Hippocampal formation (tissue), 2 donors: ENCODE measurements at regions not wholly inside any gene's neighbourhood (a gene's known extent, or its start where the extent isn't known, plus 50 kb on each side); places are given as distances from the start of the nearest gene placed in this dataset.

Experiments used
- DNase-seq, 2 donors: peaks; one replicate each; lab custom pipeline; 2025; lab: John Stamatoyannopoulos, UW

DNA sequence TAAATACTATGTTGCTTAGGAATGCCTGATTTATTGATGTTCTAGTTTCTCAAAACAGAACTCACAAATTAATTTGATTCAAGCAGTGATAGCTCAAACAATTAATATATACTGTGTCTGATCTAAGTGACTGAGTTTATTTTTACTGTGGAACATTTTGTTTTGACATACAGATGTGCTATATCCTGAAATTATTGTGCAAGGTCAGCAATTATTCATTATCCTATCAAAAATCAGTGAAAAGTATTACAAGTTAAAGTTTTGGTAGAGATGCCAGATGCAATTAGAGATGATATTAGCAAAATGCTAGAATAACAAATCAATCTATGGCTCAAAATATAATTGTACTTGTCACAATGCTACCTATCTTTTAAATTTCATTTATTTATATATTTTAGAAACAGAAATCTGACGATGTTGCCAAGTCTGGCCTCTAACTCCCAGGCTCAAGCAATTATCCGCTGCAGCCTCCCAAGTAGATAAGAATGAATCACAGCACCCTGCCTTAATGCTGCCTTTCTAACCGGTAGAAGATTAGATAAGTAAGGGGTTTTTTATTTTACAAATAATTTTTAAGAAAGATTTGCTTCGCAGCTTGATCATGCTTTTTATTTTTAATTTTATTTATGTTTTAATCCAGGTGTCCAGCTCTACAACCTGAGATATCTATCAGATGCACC, 825.5 kb upstream of the NDST4 start:
- no peak for DNase-seq

DNA sequence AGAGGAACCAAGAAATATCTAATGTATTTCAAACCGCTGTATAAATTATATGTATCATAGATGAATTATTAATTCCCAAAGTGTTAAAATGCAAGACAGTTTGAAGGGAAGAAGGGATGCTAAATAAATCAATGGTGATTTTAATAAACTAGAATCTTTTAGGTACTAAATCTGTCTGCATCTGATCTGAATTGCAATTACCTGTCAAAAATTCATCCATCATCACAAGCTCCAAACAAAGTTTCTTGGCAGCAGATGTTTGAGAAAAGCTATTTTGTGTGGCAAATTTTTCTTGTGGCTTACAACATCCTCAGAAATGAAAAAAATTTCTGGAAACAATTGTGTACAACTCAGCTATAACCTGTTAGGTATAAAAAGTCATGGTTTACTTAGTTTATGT, 816.0 kb upstream of the NDST4 start:
- no peak for DNase-seq

DNA sequence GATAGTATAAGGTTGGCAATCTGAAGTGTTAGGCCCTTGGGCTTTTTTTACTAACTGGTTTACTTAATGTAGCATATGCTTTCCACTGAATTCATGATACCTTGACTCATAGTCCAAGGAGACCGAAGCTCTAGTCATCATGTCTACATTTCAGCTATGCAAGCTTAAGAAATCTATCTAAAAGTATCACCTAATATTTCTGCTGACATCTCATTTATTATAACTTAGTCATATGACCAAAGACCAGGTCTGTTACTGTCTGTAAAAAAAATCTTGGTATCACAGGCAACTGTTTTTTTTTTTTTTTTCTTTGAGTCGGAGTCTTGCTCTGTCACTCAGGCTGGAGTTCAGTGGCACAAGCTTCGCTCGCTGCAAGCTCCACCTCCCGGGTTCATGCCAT, 814.0 kb upstream of the NDST4 start:
- no peak for DNase-seq

DNA sequence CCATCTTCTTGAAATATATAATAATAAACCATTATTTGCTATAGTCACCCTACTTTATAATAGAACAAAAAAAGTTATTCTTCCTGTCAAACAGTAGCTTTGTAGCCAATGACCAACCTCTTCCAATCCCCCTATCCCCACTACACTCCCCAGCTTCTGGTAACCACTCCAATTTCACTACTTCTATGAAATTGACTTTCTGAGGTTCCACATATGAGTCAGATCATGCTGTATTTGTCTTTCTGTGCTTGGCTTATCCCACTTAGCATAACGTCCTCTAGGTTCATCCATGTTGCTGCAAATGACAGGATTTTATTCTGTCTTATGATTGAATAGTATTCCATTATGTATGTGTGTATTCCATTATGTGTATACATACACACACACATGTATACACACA, 809.7 kb upstream of the NDST4 start:
- no peak for DNase-seq

DNA sequence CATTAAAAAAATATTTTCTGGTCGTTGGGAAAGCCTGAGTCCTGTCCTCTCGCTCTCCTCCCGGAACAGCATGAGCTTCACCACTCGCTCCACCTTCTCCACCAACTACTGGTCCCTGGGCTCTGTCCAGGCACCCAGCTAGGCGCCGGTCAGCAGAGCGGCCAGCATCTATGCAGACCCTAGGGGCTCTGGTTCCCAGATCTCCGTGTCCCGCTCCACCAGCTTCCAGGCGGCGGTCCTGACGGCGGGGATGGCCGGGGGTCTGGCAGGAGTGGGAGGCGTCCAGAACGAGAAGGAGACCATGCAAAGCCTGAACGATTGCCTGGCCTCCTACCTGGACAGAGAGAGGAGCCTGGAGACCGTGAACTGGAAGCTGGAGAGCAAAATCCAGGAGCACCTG, 807.2 kb upstream of the NDST4 start:
- DNase-seq: no peak

DNA sequence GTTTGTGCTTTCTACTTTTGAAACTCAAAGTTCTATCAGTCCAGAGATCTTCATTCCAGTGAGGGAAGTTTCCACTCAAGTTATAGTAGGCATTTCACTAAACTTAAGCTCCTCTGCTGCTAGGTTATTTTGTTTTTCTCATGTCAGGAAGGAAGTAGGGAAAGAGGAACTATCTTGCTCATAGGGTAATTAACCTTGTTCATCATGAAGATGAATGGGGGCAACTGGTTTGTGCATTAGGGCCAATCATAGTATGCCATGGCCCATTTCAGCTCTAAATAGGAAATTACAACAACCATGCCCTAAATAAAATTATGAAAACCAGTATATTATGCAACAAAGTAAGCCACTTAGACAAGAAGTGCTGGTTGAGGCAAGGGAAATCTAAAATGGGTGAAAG, 804.7 kb upstream of the NDST4 start:
- DNase-seq: no peak

DNA sequence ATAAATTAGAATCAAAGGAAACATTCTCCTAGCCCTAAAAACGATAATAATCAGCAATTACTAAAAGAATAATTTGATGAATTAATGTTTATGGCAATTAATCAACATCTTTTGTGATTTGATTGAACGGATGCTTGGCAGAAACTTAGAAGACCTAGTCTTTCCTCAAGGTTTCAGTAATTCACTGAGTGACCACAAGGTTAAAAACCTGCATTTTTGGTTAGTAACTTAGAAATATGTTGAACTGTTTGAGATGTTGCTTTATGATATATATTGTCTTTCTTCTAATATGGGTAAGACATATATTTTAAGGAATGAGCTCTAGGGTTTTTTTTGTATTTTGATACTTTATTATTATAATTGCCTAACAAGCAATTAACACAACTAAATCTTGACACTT, 793.0 kb upstream of the NDST4 start:
- DNase-seq: no peak

DNA sequence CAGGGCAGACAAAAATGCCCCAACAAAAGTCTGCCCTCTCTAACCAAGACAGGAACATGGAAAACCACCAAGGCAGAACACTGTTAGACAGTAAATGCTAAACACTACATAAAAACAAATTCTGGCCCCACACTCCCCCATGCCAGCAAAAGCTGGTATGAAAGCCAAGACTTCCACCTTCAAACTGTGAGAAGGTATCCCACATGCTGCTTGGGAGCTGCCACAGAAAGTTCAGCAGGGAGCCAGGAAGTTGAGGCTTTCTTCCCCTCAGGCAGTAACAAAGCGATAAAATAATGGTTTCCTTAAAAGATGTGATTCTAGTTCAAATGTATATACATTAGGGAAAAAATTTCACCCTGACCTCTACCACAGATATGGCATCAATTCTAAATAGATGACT, 770.4 kb upstream of the NDST4 start:
- no peak for DNase-seq

DNA sequence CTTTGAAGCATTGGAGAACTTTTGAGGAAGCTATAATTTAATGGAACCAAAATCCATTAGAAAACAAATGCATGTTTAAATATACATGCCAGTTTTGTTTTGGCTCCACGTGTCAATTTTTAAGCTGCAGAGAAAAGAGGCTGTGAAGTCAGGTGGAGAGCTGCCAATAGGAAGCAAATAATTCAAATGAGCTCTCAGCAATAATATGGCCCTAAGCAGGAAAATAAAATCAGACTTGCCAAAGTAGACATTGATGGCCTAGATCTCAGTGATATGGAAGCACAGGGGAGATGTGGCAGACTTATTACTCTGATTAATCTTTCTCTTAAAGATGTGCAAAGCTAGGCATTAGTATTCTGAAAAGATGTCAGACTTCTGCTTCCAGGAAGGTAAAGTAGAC, 769.8 kb upstream of the NDST4 start:
- DNase-seq: no peak

DNA sequence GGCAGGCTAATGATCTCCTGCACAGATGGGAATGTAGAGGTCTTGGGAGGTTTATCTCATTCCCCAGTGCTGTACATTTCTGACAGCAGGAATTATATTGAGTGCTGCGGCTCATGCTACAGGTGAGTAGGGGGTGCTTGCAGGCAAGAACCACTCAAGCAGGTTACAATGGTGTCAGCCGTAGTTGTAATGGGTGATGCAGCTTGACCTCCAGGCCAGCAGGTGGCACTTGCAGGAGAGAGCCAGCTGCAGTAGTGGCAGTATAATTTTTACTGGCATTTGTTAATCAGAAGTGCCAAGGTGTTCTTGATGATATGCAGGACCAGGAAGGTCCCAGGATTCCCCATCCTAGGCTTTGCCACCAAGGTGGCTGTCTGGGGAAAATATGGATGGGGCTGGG, 759.6 kb upstream of the NDST4 start:
- DNase-seq: no peak

DNA sequence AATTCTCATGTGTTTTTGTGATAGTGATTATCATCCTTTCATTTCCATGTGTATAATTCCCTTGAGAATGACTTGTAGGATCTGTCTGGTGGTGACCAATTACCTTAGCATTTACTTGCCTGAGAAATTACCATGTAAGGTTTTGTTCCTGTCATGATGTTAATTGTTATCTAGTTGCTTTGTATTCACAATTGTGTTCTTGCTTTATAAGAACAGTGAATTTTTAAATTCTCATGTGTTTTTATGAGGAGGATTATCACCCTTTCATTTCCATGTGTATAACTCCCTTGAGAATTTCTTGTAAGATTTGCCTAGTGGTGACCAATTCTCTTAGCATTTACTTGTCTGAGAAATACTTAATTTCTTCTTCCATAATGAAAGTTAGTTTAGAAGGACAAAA, 758.2 kb upstream of the NDST4 start:
- DNase-seq: no peak

DNA sequence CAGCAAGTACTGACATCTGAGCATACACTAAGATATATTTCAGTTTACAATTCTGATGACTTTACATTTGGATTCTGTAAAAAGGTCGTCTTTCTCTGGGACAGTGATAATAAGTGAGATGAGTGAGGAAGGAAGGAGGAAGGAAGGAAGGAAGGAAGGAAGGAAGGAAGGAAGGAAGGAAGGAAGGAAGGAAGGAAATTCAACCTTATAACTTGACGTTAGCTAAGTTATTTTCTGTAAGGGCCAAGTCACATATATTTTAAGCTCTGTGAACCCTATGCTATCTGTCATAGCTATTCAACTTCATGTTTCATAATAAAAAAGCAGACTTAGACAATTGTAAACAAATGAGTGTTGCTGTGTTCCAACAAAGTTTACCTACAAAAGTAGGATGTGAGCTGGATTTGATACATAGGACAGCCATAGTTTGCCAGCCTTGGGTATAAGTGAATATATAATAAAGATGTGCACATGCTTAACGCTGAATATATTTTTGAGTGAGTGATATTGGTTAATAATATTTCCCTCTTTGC, 753.0 kb upstream of the NDST4 start:
- no peak for DNase-seq

DNA sequence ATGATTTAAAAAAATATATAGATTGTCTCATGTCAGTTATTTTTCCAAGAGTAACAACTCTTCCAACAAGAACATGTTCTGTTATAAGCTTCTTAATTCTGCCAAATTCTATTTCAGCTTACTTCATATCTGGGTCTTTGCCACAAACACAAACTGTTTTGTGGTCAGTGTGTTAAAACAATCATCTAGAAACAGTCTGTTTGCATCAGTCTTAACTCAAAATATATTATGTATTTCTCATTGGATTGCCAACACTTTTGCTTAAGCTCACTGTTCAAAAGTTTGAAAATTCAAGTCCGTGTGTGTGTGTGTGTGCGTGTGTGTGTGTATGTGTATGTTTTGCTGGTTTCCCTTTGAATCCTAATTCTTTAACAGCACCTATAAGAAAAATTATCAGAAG, 752.3 kb upstream of the NDST4 start:
- no peak for DNase-seq

DNA sequence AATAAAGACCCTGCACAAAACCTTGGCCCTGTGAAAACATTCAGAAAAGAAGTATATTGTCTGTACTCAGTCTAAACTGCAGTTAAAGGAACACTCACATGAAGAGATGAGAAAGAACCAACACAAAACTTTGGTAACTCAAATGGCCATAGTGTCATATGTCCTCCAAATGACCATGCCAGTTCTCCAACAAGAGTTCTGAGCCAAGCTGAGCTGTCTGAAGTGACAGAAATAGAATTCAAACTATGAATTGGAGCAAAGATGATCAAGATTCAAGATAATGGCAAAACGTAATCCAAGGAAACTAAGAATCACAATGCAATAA, 739.3 kb upstream of the NDST4 start:
- DNase-seq: no peak

DNA sequence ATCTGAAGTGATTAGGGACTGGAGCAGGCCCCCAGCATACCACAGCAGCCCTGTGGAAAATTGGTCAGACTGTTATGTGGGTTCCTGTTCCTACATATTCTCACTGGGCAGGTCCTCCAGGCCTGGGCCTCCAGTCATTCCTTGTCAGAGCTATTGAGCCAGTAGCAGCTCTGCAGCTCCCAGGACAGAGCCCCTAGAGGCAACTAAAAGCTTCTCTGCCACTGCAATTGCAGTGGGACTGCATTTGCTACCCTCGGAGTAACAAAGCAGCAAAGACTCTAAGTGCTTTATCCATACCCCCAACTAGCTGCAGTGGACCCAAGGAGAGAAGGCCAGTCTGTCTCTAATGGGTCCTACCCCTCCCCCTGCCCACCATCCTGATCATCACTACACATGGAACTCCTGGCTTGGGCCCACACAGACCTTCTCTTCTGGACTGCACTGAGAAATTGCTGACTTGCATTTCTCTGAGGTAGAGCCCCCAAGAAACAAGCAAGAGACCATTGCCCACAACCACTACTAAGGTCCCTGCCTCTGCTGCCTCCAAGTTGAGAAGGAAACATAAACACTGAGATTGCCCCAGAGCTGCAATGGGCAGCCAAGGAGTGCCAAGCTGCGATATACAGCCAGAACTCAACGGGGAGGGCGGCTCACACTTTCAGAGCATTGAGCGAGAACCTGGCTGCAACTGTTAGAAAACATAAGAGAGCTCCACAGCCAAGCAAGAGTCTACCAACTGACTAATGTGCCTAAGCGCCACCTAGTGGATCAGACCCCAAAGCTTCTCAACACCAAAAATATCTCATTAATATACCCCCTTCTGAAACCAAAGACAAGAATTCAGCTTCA, 738.7 kb upstream of the NDST4 start:
- peak in 1 of 2 donors; percentile 3 for DNase-seq

DNA sequence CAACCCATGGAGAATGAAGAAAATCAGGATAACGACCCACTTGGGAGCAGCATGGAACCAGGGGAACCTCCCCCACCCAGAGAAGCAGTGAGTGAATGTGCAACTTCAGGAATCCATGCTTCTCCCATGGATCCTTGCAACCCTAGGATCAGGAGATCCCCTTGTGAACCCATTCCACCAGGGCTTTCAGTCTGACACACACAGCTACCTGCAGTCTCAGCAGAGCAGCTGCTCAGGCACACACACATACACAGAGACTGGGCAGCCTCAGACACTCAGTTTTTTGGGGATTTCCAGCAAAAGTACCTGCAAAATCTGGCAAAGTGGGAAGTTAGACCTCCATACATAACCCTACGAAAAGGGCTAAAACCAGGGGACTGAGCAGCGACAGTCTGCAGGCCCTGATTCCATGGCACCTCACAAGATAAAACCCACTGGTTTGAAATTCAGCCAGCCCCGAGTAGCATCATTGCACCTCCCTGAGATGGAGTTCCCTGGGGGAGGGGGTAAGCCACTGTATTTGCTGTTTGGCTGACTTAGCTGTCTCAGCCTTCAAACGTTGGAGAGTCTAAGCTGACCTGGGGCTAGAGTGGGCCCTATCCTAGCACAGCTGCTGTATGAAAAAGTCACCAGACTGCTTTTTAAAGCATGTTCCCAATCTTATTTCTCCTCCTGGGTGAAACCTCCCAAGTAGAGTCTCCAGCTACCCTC, 737.5 kb upstream of the NDST4 start:
- no peak for DNase-seq

DNA sequence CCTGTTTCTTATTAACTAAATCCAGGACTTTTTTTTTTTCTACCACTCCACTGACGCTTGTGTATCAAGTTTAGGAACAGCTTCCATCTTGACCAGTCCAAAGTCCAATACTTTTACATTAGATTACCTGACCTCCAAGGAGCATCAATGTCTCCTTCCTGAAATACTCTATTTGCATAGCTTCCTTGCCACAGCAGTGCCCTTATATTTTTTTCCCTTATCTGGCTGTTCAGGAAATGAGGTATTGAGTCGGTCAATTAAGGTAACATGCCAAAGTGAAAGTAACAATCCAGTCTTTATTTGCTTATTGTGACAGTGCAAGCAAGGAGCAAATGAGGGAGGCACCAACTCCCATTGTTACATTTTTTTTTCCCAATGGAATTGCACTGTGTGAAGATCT, 730.8 kb upstream of the NDST4 start:
- no peak for DNase-seq

DNA sequence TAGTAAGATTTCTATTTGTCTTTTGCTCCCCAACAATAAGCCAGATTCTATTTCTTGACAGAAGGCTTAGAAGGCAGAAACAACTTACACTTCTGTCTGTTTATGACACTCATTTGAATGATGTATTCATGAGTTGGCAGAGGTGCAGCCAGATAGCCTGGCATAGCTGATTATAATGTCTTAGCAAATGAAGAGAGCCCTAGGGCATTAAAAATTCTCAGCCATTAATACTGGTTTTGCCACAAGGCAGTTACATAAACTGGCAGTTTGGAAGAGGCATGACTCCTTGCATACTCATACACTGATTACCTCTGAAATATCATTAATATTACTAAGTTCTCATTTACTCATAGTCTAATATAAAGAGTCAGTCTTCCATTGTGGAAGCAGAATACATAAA, 728.5 kb upstream of the NDST4 start:
- no peak for DNase-seq

DNA sequence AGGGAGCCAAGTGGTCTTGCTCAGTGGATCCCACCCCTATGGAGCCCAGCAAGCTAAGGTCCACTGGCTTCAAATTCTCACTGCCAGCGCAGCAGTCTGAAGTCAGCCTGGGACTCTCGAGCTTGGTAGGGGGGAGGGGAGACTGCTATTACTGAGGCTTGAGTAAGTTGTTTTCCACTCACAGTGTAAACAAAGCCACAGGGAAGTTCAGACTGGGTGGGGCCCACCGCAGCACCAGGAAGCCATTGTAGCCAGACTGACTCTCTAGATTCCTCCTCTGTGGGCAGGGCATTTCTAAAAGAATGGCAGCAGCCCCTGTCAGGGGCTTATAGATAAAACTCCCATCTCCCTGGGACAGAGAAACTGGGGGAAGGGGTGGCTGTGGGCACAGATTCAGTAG, 721.0 kb upstream of the NDST4 start:
- no peak for DNase-seq

DNA sequence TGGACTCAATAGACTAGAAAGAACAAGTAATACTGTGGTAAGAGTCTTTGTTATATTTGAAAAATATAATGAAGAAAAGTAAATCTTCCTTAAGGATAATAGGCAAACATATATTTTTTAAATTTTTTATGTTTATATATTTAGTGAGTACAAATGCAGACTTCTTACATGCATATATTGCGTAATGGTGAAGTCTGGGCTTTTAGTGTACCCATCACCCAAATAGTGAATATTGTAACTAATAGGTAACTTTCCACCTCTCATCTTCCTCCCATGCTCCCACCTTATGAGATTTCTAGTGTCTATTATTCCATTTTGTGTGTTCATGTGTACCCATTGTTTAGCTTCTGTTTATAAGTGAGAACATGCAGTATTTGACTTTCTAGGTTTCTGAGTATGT, 711.2 kb upstream of the NDST4 start:
- DNase-seq: no peak

DNA sequence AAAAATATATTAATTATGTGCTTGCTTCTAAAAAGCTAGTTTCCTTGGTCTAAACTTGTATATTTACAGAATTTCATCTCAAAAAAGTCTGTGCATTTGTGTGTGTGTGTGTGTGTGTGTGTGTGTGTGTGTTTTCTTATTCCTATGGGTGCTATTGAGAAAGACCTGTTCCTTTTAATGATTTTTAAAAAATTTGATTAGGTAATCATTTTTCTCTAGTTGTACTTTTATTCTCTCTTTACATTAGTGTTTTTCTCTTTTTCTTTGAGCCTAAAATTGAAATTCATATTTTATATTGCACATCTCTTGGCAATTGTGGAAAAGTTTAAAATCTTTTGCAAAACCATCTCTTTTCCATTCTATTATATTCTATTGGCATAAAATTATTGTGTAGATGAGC, 690.4 kb upstream of the NDST4 start:
- no peak for DNase-seq

DNA sequence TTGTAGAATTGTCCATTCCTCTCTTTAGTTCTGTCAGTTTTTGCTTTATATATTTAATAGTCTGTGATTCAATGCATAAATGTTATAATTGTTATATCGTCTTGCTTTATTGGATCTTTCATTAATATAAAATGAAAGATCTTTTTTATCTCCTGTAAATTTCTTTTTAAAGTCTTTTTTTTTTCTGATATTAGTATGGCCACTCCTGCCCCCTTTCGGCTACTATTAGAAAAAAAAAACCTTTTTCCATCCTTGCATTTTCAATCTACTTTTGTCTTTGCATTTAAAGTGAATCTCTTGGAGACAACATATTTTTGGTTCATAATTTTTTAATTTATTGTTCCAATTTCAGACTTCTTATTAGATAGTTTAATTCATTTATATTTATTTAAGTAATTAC, 677.4 kb upstream of the NDST4 start:
- no peak for DNase-seq

DNA sequence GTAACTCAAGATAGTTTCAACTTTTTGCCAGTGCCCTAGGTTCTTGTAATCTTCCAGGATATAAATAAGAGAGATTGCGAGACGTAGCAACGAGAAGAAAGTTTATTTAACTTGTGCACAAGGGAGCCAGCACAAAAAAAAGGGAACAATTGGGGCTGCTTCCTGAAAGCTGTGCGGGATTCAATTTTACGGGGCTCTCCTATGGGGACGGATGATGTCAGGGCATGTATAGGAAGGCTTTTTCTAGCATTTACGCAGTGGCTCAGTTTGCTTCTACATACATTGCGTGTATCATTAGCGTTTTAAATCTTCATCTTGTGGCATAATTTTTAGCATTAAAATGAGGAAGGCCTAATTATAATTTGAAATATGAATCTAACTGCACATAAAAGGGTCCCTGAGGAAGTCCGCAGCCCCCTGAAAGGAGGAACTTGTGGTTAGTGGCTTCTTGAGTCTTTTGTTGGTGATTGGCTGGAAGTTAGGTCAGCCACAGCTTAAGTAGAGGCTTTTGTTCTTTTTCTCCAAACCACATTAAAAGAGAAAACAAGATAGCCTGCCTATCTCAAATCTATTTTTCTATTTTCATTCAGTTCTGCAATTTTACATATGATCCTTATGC, 668.2 kb upstream of the NDST4 start:
- peak; percentile 2 to 5 for DNase-seq
